H1 (cell line): ENCODE measurements at regions not wholly inside any gene's neighbourhood (a gene's known extent, or its start where the extent isn't known, plus 50 kb on each side); places are given as distances from the start of the nearest gene placed in this dataset.

ENCODE experiments used
- ASH2L ChIP-seq: fragments of 200-600, 300-600 bp; sonication (generic); IDR thresholded peaks from one replicate; pipeline ENCODE4 v1.7.1; 2017; ENCODE audit warnings: low read length
- BCL11A ChIP-seq, 2 experiments: IDR thresholded peaks; one replicate each; pipeline ENCODE4 v1.6.1; 2011; ENCODE audit warnings: low read depth in 2 of 2, low read length in 2 of 2, mild to moderate bottlenecking in 2 of 2
- CBX5 ChIP-seq: fragments of 300-800, 300-1000 bp; sonication (generic); IDR thresholded peaks from 2 replicates; pipeline ENCODE4 v1.7.1; 2016; ENCODE audit warnings: antibody characterized with exemption, low read length, low read depth
- CREB1 ChIP-seq: IDR thresholded peaks from 2 replicates; pipeline ENCODE4 v1.6.1; 2012; ENCODE audit warnings: inconsistent platforms
- CTBP2 ChIP-seq: IDR thresholded peaks from 2 replicates; pipeline ENCODE4 v1.7.0; 2011; ENCODE audit warnings: borderline replicate concordance, mild to moderate bottlenecking, moderate library complexity, mixed read lengths, low read length; ENCODE audit not compliant: insufficient read depth, insufficient read length
- KDM4A ChIP-seq: IDR thresholded peaks from one replicate; pipeline ENCODE4 v1.7.1; 2012; ENCODE audit warnings: low read depth, mild to moderate bottlenecking, moderate library complexity, low read length, inconsistent platforms; ENCODE audit not compliant: severe bottlenecking
- NANOG ChIP-seq: IDR thresholded peaks from 2 replicates; pipeline ENCODE4 v1.6.1; 2011; ENCODE audit warnings: low read length, low read depth, mild to moderate bottlenecking, inconsistent platforms; ENCODE audit not compliant: insufficient read depth, poor library complexity, severe bottlenecking
- NRF1 ChIP-seq: IDR thresholded peaks from 2 replicates; pipeline ENCODE4 v1.6.1; 2011; ENCODE audit warnings: mild to moderate bottlenecking, low read depth, low read length, improper control_type of control experiment
- RBBP5 ChIP-seq: IDR thresholded peaks from 2 replicates; pipeline ENCODE4 v1.7.1; 2012; ENCODE audit warnings: low read depth, mild to moderate bottlenecking, inconsistent platforms, low read length, moderate library complexity, borderline replicate concordance
- RFX5 ChIP-seq: IDR thresholded peaks from 2 replicates; pipeline ENCODE4 v1.6.1; 2011; ENCODE audit warnings: low read depth, low read length, improper control_type of control experiment, borderline replicate concordance
- SIN3A ChIP-seq, 2 experiments: IDR thresholded peaks in 1 of 2; conservative IDR thresholded peaks in 1 of 2; 2 replicates each; pipeline ENCODE4 v1.6.1; 2011 to 2012; ENCODE audit warnings: low read length in 2 of 2, improper control_type of control experiment in 1 of 2, low read depth in 1 of 2, mild to moderate bottlenecking in 1 of 2
- SIRT6 ChIP-seq: IDR thresholded peaks from one replicate; pipeline ENCODE4 v1.7.1; 2012; ENCODE audit warnings: low read length, inconsistent platforms
- SP1 ChIP-seq: IDR thresholded peaks from 2 replicates; pipeline ENCODE4 v1.6.1; 2011; ENCODE audit warnings: low read depth, low read length
- SP2 ChIP-seq: IDR thresholded peaks from 2 replicates; pipeline ENCODE4 v1.6.1; 2012; ENCODE audit warnings: mild to moderate bottlenecking, low read length, inconsistent platforms
- SP4 ChIP-seq: IDR thresholded peaks from 2 replicates; pipeline ENCODE4 v1.6.1; 2012; ENCODE audit warnings: low read length, inconsistent platforms
- SUZ12 ChIP-seq: fragments of 200-600 bp; sonication (generic); IDR thresholded peaks from 2 replicates; pipeline ENCODE4 v1.6.1; 2012; ENCODE audit warnings: mild to moderate bottlenecking, inconsistent platforms, low read length, moderate library complexity, mixed read lengths
- TAF1 ChIP-seq: IDR thresholded peaks from 2 replicates; pipeline ENCODE4 v1.6.1; 2011; ENCODE audit warnings: mild to moderate bottlenecking, low read depth, low read length
- TCF12 ChIP-seq: IDR thresholded peaks from 2 replicates; pipeline ENCODE4 v1.6.1; 2011; ENCODE audit warnings: low read depth, mild to moderate bottlenecking, low read length
- TF ChIP-seq, protein P1 (sequence below): IDR thresholded peaks from 2 replicates; pipeline ENCODE4 v1.6.1; 2012; ENCODE audit warnings: inconsistent platforms
- TF ChIP-seq, protein P2 (sequence below), 3 experiments: IDR thresholded peaks; 1 replicate in 2 of 3; 2 replicates in 1 of 3; pipeline versions ENCODE4 v1.5.1 to v1.6.1; 2011; ENCODE audit warnings: low read length in 3 of 3, mild to moderate bottlenecking in 3 of 3, inconsistent platforms in 2 of 3, low read depth in 1 of 3, moderate library complexity in 1 of 3; ENCODE audit not compliant: insufficient read depth in 1 of 3; ENCODE audit errors: control extremely low read depth in 1 of 3
- TF ChIP-seq, protein P3 (sequence below): IDR thresholded peaks from 2 replicates; pipeline ENCODE4 v1.6.1; 2011; ENCODE audit warnings: low read length, improper control_type of control experiment

DNA sequence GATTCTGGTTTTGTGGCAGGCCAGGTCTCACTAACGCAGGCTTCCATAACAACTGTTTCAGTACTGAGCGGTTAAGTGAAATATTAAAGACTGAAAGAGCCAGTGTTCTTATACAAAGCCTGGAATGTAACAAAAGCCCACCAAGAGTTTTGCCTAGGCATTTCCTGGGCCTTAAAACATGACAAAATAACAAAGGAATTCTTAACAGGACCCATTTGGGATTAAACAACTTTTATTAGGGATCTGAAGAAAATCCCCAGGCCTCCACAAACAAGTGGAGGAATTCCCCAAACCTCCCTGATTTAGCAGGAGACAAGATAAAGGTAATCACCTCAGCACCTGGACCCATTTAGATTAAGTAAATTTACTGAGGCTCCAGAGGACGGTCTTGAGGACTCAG is 799.7 kb upstream of the SPRY2 start (continued):
- TF ChIP-seq, protein P1, sequence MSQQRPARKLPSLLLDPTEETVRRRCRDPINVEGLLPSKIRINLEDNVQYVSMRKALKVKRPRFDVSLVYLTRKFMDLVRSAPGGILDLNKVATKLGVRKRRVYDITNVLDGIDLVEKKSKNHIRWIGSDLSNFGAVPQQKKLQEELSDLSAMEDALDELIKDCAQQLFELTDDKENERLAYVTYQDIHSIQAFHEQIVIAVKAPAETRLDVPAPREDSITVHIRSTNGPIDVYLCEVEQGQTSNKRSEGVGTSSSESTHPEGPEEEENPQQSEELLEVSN, result no peak
- TF ChIP-seq NRF1 (no peak), SP1 (no peak; the same call in 1 of the 2 replicates), SP4 (no peak), RFX5 (no peak), SP2 (no peak), CREB1 (no peak), TCF12 (0 out of 2 replicates have a peak, but pooled peaks have one; percentile 30), SUZ12 (no peak), SIN3A (conservative IDR thresholded peaks at IDR 0.05 in 1 of 2, IDR thresholded peaks at IDR 0.05 in 1 of 2; ENCODE audit: low read depth in 1 of 2, low read length in 2 of 2) (no peak), TAF1 (no peak), CBX5 (no peak), KDM4A (no peak), SIRT6 (no peak), BCL11A (IDR thresholded peaks at IDR 0.05; ENCODE audit: low read depth in 2 of 2, low read length in 2 of 2) (no peak), RBBP5 (no peak), NANOG (peak; percentile 57), ASH2L (no peak), CTBP2 (no peak)
- TF ChIP-seq, protein P2, sequence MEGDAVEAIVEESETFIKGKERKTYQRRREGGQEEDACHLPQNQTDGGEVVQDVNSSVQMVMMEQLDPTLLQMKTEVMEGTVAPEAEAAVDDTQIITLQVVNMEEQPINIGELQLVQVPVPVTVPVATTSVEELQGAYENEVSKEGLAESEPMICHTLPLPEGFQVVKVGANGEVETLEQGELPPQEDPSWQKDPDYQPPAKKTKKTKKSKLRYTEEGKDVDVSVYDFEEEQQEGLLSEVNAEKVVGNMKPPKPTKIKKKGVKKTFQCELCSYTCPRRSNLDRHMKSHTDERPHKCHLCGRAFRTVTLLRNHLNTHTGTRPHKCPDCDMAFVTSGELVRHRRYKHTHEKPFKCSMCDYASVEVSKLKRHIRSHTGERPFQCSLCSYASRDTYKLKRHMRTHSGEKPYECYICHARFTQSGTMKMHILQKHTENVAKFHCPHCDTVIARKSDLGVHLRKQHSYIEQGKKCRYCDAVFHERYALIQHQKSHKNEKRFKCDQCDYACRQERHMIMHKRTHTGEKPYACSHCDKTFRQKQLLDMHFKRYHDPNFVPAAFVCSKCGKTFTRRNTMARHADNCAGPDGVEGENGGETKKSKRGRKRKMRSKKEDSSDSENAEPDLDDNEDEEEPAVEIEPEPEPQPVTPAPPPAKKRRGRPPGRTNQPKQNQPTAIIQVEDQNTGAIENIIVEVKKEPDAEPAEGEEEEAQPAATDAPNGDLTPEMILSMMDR (IDR thresholded peaks at IDR 0.05; ENCODE audit: control extremely low read depth in 1 of 3, insufficient read depth in 1 of 3, low read depth in 1 of 3, low read length in 3 of 3), result no peak
- TF ChIP-seq, protein P3, sequence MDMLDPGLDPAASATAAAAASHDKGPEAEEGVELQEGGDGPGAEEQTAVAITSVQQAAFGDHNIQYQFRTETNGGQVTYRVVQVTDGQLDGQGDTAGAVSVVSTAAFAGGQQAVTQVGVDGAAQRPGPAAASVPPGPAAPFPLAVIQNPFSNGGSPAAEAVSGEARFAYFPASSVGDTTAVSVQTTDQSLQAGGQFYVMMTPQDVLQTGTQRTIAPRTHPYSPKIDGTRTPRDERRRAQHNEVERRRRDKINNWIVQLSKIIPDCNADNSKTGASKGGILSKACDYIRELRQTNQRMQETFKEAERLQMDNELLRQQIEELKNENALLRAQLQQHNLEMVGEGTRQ, result no peak
